Keratinocyte (primary cell): ENCODE measurements at regions not wholly inside any gene's neighbourhood (a gene's known extent, or its start where the extent isn't known, plus 50 kb on each side); places are given as distances from the start of the nearest gene placed in this dataset.

Experiments
- EZH2 ChIP-seq: IDR thresholded peaks from one replicate; pipeline ENCODE4 v1.6.1; 2012; ENCODE audit warnings: inconsistent platforms, mild to moderate bottlenecking, low read length, moderate library complexity
- TF ChIP-seq, protein P1 (sequence below), 3 experiments: IDR thresholded peaks in 1 of 3; conservative IDR thresholded peaks in 1 of 3; optimal IDR thresholded peaks in 1 of 3; 2 replicates in 2 of 3; 3 replicates in 1 of 3; pipeline versions ENCODE3 to v1.5.1; 2011; ENCODE audit warnings: low read length in 3 of 3, mild to moderate bottlenecking in 3 of 3, moderate library complexity in 2 of 3, control low read depth in 1 of 3, inconsistent platforms in 1 of 3; ENCODE audit not compliant: insufficient read depth in 2 of 3; ENCODE audit errors: extremely low read depth in 1 of 3

DNA sequence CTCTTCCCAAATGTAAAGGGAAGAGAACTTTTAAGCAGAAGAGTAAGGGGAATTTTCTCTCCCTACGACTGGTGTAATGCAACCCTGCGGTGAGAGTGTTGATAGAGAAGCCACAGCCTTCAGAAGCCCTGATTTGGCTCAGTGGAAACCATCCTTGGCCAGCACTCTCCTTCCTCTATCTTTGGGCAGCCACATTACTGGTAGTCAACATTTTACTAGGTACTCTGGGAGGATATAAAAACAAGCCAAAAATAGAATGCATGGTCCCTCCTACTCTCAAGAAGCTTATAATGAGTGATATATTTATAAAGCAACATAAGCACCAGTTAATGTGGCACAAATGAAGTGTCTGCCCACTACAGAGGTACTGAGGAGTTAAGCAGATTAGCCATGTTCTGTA is 201.8 kb upstream of the NCAM1 start:
- TF ChIP-seq, protein P1, sequence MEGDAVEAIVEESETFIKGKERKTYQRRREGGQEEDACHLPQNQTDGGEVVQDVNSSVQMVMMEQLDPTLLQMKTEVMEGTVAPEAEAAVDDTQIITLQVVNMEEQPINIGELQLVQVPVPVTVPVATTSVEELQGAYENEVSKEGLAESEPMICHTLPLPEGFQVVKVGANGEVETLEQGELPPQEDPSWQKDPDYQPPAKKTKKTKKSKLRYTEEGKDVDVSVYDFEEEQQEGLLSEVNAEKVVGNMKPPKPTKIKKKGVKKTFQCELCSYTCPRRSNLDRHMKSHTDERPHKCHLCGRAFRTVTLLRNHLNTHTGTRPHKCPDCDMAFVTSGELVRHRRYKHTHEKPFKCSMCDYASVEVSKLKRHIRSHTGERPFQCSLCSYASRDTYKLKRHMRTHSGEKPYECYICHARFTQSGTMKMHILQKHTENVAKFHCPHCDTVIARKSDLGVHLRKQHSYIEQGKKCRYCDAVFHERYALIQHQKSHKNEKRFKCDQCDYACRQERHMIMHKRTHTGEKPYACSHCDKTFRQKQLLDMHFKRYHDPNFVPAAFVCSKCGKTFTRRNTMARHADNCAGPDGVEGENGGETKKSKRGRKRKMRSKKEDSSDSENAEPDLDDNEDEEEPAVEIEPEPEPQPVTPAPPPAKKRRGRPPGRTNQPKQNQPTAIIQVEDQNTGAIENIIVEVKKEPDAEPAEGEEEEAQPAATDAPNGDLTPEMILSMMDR (optimal IDR thresholded peaks at IDR 0.05 in 1 of 3, IDR thresholded peaks at IDR 0.05 in 1 of 3, conservative IDR thresholded peaks at IDR 0.05 in 1 of 3; ENCODE audit: extremely low read depth in 1 of 3, insufficient read depth in 2 of 3, low read length in 3 of 3) = no peak
- no peak for TF ChIP-seq EZH2
